ENCODE measurements at regions not wholly inside any gene's neighbourhood (a gene's known extent, or its start where the extent isn't known, plus 50 kb on each side); places are given as distances from the start of the nearest gene placed in this dataset.
"Not testable (repeated sequence)": the region's sequence is repeated elsewhere in the genome, so short reads cannot be mapped to it uniquely, and the experiment has no call there.

- not testable (repeated sequence) for DNase-seq (ENCODE audit: low read depth)
Measured at GRCh38 chr1:149229813-149230212, 126.5 kb upstream of the NBPF9 start.

DNA sequence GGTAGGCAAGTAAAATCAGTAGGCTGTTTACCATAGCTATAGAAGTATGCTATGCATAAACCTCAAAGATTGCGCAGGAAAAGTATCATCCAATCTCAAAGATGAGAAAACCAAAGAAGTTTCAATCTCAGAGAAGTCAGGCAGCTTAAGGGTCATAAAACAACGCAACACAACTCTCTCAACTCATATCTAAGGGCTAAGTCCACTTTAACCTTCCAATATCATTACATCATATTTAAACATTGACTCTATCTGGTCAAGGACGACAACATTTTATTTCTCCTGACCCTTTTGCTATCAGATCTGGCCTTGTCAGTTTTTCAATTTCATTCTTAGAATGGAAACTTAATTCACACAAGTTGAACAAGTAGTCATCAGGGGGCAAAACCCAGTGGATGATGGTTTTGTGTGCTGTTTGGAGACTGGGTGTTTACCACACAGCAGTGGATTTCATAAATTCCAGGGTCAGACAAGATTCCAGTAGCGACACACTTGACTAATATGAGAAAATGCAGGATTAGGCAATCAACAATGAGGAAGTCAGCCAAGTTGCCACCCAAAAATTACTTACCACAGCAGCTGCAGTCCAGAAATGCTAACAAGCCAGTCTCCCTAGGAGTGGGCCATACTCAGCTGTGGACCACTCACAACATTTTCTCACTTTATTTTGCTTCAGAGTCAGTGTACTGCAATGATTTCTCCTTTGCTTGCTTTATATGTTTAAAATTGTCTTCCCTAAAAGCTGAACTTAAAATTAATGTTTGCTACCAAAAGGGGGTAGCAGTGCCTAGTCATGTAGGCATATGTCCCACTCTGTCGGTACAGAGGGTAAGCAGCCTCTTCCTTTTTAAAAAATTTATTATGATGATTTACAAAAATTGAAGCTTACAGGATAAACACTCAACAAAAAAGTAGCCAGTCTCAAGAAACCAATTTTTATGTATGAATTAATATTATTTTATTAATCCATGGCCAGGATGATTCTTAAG is 131.9 kb upstream of the NBPF9 start:
- not testable (repeated sequence) for DNase-seq (ENCODE audit: low read depth)

DNA sequence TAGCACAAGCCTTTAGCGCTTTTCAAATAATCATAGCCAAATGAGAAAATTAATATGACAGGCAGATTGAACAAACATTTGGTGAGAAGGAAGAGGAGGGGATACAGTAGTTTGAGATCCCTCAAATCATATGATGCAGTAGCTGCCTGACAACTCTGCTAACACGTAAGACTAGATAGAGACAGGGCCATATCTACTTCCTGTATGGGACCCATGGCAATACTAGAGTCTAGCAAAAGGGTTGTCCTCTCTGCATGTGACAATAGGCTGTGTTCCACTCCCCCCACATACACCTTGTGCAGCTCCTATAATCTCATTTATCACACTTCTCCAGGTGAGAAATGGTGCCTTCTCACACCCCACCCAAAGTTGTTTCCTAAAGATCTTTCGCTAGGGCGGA is 134.2 kb upstream of the NBPF9 start:
- not testable (repeated sequence) for DNase-seq (ENCODE audit: low read depth)

DNA sequence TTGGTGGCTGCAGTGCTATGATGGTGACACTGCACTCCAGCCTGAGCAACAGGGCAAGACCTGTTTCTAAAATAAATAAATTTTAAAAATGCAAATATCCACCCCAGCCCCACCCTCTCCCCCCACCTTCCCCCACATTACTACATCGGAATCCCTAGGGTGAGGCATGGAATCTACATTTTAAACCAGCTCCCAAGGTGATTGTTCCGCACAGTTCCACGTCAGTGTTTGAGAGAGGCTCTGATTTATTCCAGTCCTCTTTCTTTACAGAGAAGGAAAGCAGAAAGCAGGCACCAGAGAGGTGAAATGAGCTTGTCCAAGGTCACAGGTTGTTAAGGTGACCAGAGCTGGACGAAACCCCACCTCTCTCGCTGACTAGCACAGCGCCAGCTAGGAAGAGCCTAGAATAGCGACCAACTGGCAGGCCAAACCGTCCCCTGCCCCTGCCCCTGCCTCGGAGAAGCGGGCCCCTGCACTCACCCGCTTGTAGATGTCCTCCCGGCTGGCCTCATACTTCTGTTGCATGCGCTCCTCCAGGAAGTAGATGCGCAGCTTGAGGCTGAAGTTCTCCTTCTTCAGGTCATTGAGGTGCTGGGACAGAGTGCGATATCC is 136.7 kb upstream of the NBPF9 start:
- not testable (repeated sequence) for DNase-seq (ENCODE audit: low read depth)

DNA sequence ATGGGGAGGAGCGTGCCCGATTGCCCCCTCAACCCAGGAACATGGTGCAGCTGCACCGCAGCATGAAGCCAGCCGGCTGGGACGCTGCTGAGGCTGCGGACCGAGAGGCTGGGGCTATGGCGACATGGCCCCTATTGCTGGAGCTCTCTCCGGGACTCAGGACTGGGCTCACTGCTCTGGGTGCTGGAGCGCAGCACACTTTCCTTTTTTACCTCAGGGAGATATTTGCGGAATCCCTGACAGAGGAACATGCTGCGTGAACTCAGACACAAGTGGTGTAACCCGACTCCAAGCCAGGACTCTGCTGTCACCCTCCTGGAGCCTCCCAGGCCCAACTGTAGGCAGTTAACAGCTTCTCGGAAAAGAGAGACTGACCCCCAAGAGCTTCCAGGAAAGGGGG is 137.2 kb upstream of the NBPF9 start:
- not testable (repeated sequence) for DNase-seq (ENCODE audit: low read depth)

DNA sequence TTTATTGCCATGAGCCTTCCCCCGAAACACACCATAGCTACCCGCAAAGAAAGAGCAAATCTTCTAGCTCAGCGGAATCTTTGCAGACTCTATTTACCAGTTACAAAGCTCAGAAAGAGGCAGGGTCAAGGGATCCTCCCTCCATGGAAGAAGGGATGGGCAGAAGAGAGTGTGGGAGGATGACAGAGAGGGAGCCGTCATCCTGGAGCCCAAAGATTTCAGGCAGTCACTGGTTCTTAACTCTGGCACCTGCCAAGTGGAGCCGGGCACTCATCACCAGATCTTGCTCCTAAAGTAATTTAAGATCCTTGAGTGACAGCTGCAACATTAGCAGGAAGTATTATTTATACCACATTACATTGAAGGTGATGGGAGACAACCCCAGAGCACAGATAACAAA is 137.9 kb upstream of the NBPF9 start:
- not testable (repeated sequence) for DNase-seq (ENCODE audit: low read depth)

GRCh38 chr1:149243572-149243971 is 140.2 kb upstream of the NBPF9 start:
- not testable (repeated sequence) for DNase-seq (ENCODE audit: low read depth)

DNA sequence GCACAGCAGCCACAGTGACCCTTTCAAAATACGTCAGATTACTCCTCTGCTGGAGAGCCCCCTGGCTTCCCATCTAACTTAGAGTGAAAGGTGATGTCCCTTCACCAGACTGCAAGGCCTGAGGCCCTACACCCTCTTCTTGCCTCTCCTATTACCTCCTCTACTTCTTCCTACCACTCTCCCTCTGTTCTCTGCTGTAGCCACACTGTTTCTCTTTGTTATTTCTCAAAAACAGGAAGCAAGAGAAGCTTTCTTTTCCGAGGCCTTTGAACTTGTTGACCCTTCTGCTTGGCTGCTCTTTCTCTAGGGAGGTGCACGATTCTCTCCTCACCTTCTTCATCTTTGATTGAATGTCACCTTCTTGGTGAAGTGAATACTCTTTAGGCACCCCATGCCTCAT is 141.3 kb upstream of the NBPF9 start:
- not testable (repeated sequence) for DNase-seq (ENCODE audit: low read depth)

DNA sequence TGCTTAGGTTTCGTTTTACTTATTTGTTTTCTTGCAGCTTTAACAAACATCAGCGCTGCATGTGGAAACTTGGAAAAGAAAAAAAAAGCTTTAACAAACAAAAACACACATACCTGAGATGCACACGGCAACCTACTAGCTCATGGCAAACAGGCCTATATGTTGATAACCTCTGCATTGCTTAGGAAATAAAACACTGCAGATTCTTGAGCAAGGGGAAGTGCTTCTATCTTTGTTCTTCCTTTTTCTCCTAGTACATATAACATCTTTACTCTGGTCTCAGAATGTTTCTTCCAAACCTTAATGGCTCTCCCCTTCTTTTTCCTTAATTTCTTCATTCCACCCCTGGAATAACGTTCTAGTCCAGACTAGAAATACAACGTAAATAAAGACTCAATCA is 142.9 kb upstream of the NBPF9 start:
- DNase-seq (ENCODE audit: low read depth), result not testable (repeated sequence)

GRCh38 chr1:149248610-149249009 is 145.3 kb upstream of the NBPF9 start:
- DNase-seq (ENCODE audit: low read depth), result not testable (repeated sequence)

DNA sequence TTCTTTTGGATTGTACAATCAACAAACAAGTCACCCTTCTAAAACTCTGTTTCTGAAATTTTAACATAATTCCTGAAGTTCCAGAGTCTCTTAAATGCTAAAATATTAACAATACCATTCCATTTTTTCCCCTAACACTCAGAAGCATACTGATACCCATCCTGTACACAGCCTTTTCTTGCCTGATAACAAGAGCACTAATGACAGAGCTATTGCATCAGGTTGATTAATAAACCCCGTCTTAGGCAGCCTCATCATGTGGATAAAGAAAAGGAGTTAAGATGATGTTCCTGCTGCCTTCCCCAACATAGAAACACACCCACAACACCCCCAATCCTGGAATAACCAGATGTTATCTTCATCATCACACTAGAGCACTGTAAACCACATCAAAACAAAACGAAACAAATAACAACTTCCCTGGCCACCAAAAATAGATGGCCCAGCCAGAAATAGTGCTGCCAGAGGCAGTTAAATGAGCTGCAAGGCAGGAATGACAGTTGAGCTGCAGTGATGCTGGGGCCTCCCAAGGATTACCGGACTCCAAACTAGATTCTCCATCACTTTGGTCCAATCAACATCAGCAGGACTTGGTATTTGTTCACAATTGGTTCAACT is 146.6 kb upstream of the NBPF9 start:
- not testable (repeated sequence) for DNase-seq (ENCODE audit: low read depth)

- DNase-seq (ENCODE audit: low read depth), result not testable (repeated sequence)
Measured at GRCh38 chr1:149254894-149255847, 151.8 kb upstream of the NBPF9 start.

DNA sequence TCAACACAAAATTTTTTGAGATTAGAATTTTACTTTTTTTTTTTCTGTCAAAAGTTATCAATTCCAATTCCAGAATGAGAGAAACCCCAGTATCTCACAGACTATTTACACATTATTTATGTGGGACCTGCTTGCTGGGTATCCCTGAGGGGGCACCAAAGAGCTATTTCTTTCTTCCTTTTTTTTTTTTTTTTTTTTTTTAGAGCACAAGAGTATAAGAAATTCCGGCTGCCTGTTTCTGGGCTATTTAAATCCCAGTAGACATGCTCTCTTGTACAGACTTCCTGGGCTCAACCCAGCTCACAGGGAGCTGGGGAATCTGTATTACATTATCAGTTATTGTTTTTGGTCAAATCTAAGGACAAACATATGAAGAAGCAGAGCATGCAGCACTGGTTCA is 156.9 kb upstream of the NBPF9 start:
- not testable (repeated sequence) for DNase-seq (ENCODE audit: low read depth)

DNA sequence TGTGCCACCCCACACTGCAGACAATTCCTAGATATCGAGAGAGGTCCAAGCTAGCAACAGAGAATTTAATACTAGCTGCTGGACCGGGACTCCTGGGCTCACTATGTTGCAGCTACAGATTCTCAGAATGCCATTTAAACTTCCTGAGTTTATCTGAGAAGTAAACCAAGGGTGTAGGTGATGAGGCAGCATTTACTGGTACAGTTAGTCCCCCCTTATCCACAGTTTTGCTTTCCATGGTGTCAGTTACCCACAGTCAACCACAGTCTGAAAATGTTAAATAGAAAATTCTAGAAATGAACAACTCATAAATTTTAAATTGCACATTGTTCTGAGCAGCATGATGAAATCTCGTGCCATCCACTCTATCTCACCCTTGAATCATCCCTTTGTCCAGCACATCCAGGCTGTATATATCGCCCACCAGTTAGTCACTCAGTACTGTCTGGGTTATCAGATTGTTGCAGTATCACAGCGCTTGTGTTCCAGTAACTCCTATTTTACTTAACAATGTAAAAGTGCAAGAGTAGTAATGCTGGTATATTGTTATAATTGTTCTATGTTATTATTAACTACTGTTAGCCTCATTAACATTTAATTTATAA is 157.5 kb upstream of the NBPF9 start:
- DNase-seq (ENCODE audit: low read depth), result not testable (repeated sequence)

GRCh38 chr1:149267287-149267686 is 163.9 kb upstream of the NBPF9 start:
- DNase-seq (ENCODE audit: low read depth), result not testable (repeated sequence)

GRCh38 chr1:149269001-149269702 is 165.8 kb upstream of the NBPF9 start:
- not testable (repeated sequence) for DNase-seq (ENCODE audit: low read depth)

DNA sequence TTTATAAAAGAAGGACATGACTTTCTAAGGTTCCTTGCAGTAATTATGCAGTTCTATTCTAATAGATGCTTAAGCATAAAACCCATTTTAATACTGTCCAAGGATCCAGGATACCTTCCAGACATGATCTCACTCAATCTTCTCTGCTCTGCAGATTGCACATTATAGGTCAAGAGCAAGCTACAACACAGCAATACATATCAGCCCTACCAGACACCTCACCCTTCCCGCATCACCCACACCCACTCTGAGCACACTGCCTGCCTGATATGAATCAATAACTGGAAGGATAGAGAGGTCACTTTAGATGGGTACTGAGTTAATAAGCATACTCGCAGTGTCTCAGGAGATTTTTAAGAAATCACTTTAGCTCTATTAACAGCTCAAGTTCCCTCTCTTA is 166.5 kb upstream of the NBPF9 start:
- not testable (repeated sequence) for DNase-seq (ENCODE audit: low read depth)

- DNase-seq (ENCODE audit: low read depth), result not testable (repeated sequence)
Measured at GRCh38 chr1:149274493-149274892, 171.1 kb upstream of the NBPF9 start.

DNA sequence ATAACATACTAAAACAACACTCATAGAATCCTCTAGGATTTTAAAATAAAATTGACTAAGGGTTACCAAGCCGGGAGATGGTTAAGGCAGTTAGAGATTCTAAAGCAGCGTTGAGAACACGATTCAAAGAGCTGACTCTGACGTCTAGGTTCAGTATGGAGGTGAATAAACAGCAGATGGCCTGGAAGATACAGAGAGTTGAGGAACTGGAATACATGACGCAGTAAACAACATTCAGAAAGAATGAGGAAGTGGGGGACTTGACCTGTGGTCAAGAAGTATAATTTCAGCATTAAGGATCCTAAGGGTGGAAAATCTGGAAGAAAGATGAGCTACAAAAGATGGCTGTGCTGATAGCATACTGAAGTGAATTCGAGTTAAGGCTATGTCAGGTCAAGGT is 172.5 kb upstream of the NBPF9 start:
- DNase-seq (ENCODE audit: low read depth), result not testable (repeated sequence)

GRCh38 chr1:149276496-149276895 is 173.1 kb upstream of the NBPF9 start:
- not testable (repeated sequence) for DNase-seq (ENCODE audit: low read depth)

All from HS-5 (cell line).